Activated naive CD8-positive, alpha-beta T cell (primary cell): ENCODE measurements at regions not wholly inside any gene's neighbourhood (a gene's known extent, or its start where the extent isn't known, plus 50 kb on each side); places are given as distances from the start of the nearest gene placed in this dataset.

Experiments used
- H3K27ac Mint-ChIP-seq: one replicate; pipeline ENCODE4 v1.8.0; 2021; ENCODE audit warnings: mixed read lengths
- H3K27me3 Mint-ChIP-seq: one replicate; pipeline ENCODE4 v1.8.0; 2021; ENCODE audit warnings: mixed read lengths
- H3K36me3 Mint-ChIP-seq: one replicate; pipeline ENCODE4 v1.8.0; 2021; ENCODE audit warnings: mixed read lengths
- H3K4me1 Mint-ChIP-seq: one replicate; pipeline ENCODE4 v1.8.0; 2021; ENCODE audit warnings: low read depth, mixed read lengths
- H3K4me3 Mint-ChIP-seq: one replicate; pipeline ENCODE4 v1.8.0; 2021; ENCODE audit warnings: mild to moderate bottlenecking, mixed read lengths
- H3K9me3 Mint-ChIP-seq: one replicate; pipeline ENCODE4 v1.8.0; 2021; ENCODE audit warnings: low read depth, mixed read lengths

GRCh38 chr3:73774645-73775044 is 149.9 kb upstream of the PDZRN3 start:
- Mint-ChIP-seq H3K4me3 (no peak overlapping the region), H3K27me3 (no peaks in the 10 kb centered on the region), H3K36me3 (no peaks in the 10 kb centered on the region), H3K27ac (no peak overlapping the region), H3K9me3 (peaks cover 3% of the 10 kb centered on the region), H3K4me1 (no peaks in the 10 kb centered on the region)

- no peaks in the 10 kb centered on the region for H3K36me3 Mint-ChIP-seq
- peaks cover 3% of the 10 kb centered on the region for H3K9me3 Mint-ChIP-seq
- H3K4me1 Mint-ChIP-seq, result no peaks in the 10 kb centered on the region
- no peak overlapping the region for H3K27ac Mint-ChIP-seq
- H3K27me3 Mint-ChIP-seq, result no peaks in the 10 kb centered on the region
- no peak overlapping the region for H3K4me3 Mint-ChIP-seq
These were observed 148.5 kb upstream of the PDZRN3 start for GRCh38 chr3:73773233-73773632.

- H3K27me3 Mint-ChIP-seq, result no peaks in the 10 kb centered on the region
- no peak overlapping the region for H3K27ac Mint-ChIP-seq
- no peaks in the 10 kb centered on the region for H3K4me1 Mint-ChIP-seq
- no peak overlapping the region for H3K4me3 Mint-ChIP-seq
- H3K9me3 Mint-ChIP-seq, result peaks cover 3% of the 10 kb centered on the region
- no peaks in the 10 kb centered on the region for H3K36me3 Mint-ChIP-seq
These were observed 147.5 kb upstream of the PDZRN3 start for GRCh38 chr3:73772076-73772886.

- Mint-ChIP-seq H3K36me3 (no peaks in the 10 kb centered on the region), H3K4me3 (no peak overlapping the region), H3K27ac (no peak overlapping the region), H3K4me1 (no peaks in the 10 kb centered on the region), H3K9me3 (peaks cover 17% of the 10 kb centered on the region), H3K27me3 (no peaks in the 10 kb centered on the region)
These were observed 144.0 kb upstream of the PDZRN3 start for GRCh38 chr3:73768524-73769308.

- H3K9me3 Mint-ChIP-seq, result peaks cover 17% of the 10 kb centered on the region
- H3K27ac Mint-ChIP-seq, result no peak overlapping the region
- no peaks in the 10 kb centered on the region for H3K36me3 Mint-ChIP-seq
- no peaks in the 10 kb centered on the region for H3K27me3 Mint-ChIP-seq
- no peak overlapping the region for H3K4me3 Mint-ChIP-seq
- no peaks in the 10 kb centered on the region for H3K4me1 Mint-ChIP-seq
These were observed 142.0 kb upstream of the PDZRN3 start for GRCh38 chr3:73766599-73767381.

DNA sequence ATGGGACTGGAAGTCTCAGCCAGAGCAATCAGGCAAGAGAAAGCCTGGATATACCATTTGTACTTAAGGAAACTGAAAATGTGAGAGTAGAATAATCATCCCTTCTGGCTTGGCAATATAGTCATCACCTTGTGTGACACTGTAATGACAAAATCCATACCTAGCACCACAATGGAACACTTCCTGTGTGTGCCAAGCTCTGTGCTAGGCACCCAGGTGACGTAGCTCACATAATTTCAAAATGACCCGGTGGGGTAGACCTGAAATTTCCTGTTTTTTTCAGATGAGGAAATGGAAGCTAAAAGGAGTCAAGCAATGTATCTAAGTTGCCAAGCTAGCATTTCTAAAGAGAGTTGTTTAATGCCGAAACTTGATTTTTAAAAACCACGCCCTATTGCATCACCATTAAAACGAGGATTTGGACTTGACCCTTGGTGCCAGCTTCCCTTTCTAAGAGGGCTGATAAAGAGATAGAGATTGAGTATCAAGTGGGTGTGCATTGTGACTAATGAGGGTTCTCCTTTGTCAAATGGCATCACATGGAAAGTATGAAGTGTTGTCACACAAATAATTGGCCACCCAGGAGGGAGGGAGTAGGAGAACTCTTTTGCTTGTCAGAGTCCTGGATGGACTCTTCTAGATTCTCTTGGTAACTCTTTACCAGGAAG is 141.3 kb upstream of the PDZRN3 start:
- Mint-ChIP-seq H3K36me3 (no peaks in the 10 kb centered on the region), H3K9me3 (peaks cover 17% of the 10 kb centered on the region), H3K4me1 (no peaks in the 10 kb centered on the region), H3K27ac (no peak overlapping the region), H3K4me3 (no peak overlapping the region), H3K27me3 (no peaks in the 10 kb centered on the region)

DNA sequence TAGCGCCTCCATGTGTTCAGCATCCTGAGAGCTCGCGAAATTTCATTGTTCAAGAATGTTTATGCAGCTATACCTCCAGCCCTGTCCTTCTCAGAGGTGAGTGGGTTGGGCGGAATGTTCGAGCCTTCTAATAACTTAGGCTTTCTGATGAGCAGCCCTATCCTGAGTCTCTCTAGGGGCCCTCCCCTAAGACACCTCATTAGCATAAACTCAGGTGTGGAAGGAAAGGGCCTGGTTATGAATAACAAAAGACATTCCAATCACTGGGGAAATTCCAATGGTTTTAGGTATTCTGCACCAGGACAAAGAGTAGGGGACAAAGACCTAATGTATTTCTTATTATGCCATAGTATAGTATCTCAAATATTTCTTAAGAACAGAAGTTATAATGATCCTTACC is 138.1 kb upstream of the PDZRN3 start:
- Mint-ChIP-seq H3K4me1 (no peaks in the 10 kb centered on the region), H3K9me3 (peaks cover 14% of the 10 kb centered on the region), H3K27me3 (no peaks in the 10 kb centered on the region), H3K4me3 (no peak overlapping the region), H3K36me3 (no peaks in the 10 kb centered on the region), H3K27ac (no peak overlapping the region)

DNA sequence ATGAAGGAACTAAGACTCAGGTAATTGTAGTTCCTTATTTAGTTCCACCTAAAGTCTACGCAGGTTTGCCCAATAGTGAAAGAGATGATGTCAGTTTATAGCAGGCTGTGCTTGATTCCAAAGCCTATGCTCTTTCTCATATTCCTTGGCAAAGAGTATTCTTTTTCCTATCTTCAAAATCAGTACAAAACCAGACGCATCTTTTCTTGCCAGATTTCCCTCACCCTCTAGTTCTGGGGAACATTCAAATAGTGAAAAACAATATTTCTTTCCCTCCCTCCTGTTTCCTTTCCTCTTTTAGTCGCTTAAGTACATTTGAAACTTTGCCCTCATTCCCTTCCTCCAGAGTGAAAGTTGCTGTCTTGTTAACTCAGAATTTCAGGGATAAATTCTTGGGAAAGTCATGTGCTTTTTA is 134.6 kb upstream of the PDZRN3 start:
- no peaks in the 10 kb centered on the region for H3K27me3 Mint-ChIP-seq
- no peak overlapping the region for H3K4me3 Mint-ChIP-seq
- peaks cover under 1% of the 10 kb centered on the region for H3K9me3 Mint-ChIP-seq
- no peak overlapping the region for H3K27ac Mint-ChIP-seq
- H3K36me3 Mint-ChIP-seq, result no peaks in the 10 kb centered on the region
- H3K4me1 Mint-ChIP-seq, result no peaks in the 10 kb centered on the region

DNA sequence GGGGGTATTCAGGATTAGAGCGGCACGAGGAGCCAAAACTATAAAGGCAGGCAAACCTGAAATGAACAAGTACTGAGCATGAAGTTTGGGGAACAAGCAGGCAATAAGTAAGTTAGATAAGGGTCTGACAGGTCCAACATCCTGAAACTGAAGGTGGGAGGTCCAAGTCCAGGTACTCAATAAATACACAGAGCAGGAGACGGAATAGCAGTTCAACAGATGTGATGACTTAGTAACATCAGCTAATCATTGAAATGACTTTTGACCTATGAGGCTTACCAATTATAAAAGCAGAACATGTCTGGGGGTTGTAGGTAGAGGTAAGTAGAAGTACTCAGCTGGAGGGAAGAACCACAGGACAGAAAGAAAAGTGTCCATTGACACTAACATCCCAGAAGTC is 132.8 kb upstream of the PDZRN3 start:
- Mint-ChIP-seq H3K27ac (no peak overlapping the region), H3K9me3 (no peaks in the 10 kb centered on the region), H3K27me3 (no peaks in the 10 kb centered on the region), H3K4me3 (no peak overlapping the region), H3K36me3 (no peaks in the 10 kb centered on the region), H3K4me1 (no peaks in the 10 kb centered on the region)

DNA sequence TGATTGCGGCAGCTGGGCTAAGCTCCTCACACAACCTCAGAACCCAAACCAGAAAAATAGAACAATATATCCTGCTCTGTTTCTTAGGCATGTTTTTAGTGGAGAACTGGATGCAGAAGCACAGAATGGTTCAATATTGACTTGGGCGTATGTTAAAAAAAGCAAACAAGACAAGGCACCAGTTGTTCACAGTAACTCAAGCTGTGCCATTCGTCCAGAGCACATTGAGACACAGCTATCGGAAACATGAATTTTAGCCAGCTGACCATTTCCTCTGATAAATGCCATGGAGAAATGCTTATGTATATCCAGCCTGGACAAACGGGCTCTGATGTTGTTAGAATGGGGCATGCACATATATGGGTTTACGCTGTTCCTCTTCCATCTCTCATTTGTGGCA is 129.2 kb upstream of the PDZRN3 start:
- Mint-ChIP-seq H3K9me3 (no peaks in the 10 kb centered on the region), H3K36me3 (no peaks in the 10 kb centered on the region), H3K27ac (no peak overlapping the region), H3K4me1 (no peaks in the 10 kb centered on the region), H3K27me3 (no peaks in the 10 kb centered on the region), H3K4me3 (no peak overlapping the region)

GRCh38 chr3:73752338-73752737 is 127.6 kb upstream of the PDZRN3 start:
- no peaks in the 10 kb centered on the region for H3K4me1 Mint-ChIP-seq
- no peak overlapping the region for H3K27ac Mint-ChIP-seq
- no peaks in the 10 kb centered on the region for H3K36me3 Mint-ChIP-seq
- H3K27me3 Mint-ChIP-seq, result no peaks in the 10 kb centered on the region
- H3K4me3 Mint-ChIP-seq, result no peak overlapping the region
- H3K9me3 Mint-ChIP-seq, result no peaks in the 10 kb centered on the region

DNA sequence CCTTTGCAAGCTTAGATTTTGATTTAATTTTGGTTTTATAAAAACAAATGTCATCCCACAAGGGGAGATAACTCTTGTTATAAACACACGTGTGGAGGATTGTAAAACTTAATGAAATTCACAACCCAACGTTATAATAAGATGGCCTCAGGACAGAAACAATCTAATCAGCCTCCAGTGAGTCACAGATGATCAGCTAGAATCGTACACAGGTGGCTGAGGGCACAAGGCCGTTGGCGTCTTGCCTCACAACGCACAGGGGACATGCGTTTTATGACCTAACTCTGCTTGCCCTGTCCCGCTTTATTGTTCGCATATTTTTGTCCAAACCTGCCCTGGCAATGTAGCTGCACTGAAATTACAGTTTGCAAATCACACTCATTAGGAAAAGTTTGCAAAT is 121.9 kb upstream of the PDZRN3 start:
- H3K4me3 Mint-ChIP-seq, result no peak overlapping the region
- H3K4me1 Mint-ChIP-seq, result no peaks in the 10 kb centered on the region
- H3K27ac Mint-ChIP-seq, result no peak overlapping the region
- peaks cover 3% of the 10 kb centered on the region for H3K9me3 Mint-ChIP-seq
- H3K27me3 Mint-ChIP-seq, result no peaks in the 10 kb centered on the region
- H3K36me3 Mint-ChIP-seq, result no peaks in the 10 kb centered on the region

- no peak overlapping the region for H3K4me3 Mint-ChIP-seq
- no peaks in the 10 kb centered on the region for H3K27me3 Mint-ChIP-seq
- no peaks in the 10 kb centered on the region for H3K4me1 Mint-ChIP-seq
- H3K9me3 Mint-ChIP-seq, result peaks cover 3% of the 10 kb centered on the region
- H3K36me3 Mint-ChIP-seq, result no peaks in the 10 kb centered on the region
- H3K27ac Mint-ChIP-seq, result no peak overlapping the region
These were observed 120.9 kb upstream of the PDZRN3 start for GRCh38 chr3:73745526-73746191.

DNA sequence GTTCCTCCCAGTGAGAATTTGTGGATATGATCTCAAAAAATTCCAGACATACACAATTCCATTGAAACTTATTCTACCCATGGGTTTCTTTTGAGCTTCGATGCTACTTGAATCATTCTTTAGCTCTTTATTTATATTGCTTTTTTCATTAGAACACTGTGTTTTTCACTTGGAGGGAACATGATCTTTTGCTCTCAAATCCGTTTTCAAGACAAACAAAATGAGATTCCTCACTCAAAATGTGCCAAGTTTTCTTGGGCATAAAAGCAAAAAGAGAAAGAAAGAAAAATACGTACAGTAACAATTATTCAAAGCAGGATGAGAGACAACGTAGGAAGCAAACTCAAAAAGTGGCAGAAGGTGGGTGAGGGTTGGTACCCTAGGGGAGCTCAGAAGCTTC is 118.8 kb upstream of the PDZRN3 start:
- H3K27ac Mint-ChIP-seq, result no peak overlapping the region
- no peaks in the 10 kb centered on the region for H3K36me3 Mint-ChIP-seq
- no peak overlapping the region for H3K4me3 Mint-ChIP-seq
- H3K27me3 Mint-ChIP-seq, result no peaks in the 10 kb centered on the region
- no peaks in the 10 kb centered on the region for H3K4me1 Mint-ChIP-seq
- H3K9me3 Mint-ChIP-seq, result peaks cover 3% of the 10 kb centered on the region
